ENCODE measurements at regions not wholly inside any gene's neighbourhood (a gene's known extent, or its start where the extent isn't known, plus 50 kb on each side); places are given as distances from the start of the nearest gene placed in this dataset.

DNA sequence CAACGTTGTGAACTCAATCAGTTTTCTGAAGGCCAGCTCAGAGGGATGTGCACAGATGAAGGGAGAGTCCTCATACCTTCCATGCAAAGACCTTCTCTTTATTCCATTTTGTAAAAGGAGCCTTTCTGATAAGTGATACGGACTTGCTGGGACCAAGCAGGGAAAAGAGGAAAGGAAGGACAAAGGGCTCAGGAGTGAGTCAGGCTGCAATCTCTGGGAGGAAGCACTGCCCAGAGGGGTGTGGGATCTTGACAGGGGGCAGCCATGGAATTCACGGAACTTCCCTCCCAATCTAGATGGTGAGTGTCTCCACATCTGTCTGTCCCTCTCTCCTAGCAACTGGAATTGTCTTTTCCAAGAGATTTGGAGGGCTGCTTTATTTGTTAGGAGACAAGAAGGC lies 281.4 kb upstream of the CELF4 start:
- Histone ChIP-seq H3F3A (ENCODE audit: insufficient read depth) (no peaks in the 10 kb centered on the region), H3K4me3 (ENCODE audit: insufficient read depth, low read length, poor library complexity, severe bottlenecking) (no peak overlapping the region), H3K27me3 (ENCODE audit: low read length) (no peaks in the 10 kb centered on the region), H3K36me3 (ENCODE audit: low read length) (no peaks in the 10 kb centered on the region), H3K27ac (ENCODE audit: low read depth, low read length) (no peak overlapping the region), H3K9me2 (replicated peaks; ENCODE audit: insufficient read depth, low read length) (no peaks in the 10 kb centered on the region), H4K20me1 (ENCODE audit: low read depth, low read length) (no peaks in the 10 kb centered on the region), H3K4me2 (ENCODE audit: low read depth, low read length, poor library complexity, severe bottlenecking) (no peak overlapping the region), H3K9me3 (ENCODE audit: insufficient read depth, low read length) (no peaks in the 10 kb centered on the region), H2AFZ (ENCODE audit: low read depth, low read length, severe bottlenecking) (no peak overlapping the region), H3K9ac (ENCODE audit: low read length) (no peak overlapping the region), H3K79me2 (ENCODE audit: insufficient read depth, low read length) (no peaks in the 10 kb centered on the region)
- TF ChIP-seq, protein P1, sequence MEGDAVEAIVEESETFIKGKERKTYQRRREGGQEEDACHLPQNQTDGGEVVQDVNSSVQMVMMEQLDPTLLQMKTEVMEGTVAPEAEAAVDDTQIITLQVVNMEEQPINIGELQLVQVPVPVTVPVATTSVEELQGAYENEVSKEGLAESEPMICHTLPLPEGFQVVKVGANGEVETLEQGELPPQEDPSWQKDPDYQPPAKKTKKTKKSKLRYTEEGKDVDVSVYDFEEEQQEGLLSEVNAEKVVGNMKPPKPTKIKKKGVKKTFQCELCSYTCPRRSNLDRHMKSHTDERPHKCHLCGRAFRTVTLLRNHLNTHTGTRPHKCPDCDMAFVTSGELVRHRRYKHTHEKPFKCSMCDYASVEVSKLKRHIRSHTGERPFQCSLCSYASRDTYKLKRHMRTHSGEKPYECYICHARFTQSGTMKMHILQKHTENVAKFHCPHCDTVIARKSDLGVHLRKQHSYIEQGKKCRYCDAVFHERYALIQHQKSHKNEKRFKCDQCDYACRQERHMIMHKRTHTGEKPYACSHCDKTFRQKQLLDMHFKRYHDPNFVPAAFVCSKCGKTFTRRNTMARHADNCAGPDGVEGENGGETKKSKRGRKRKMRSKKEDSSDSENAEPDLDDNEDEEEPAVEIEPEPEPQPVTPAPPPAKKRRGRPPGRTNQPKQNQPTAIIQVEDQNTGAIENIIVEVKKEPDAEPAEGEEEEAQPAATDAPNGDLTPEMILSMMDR (IDR thresholded peaks at IDR 0.05; ENCODE audit: insufficient read depth, low read length, poor library complexity, severe bottlenecking), result no peak
- TF ChIP-seq EZH2phosphoT487 (conservative IDR thresholded peaks at IDR 0.05; ENCODE audit: low read length), result no peak

DNA sequence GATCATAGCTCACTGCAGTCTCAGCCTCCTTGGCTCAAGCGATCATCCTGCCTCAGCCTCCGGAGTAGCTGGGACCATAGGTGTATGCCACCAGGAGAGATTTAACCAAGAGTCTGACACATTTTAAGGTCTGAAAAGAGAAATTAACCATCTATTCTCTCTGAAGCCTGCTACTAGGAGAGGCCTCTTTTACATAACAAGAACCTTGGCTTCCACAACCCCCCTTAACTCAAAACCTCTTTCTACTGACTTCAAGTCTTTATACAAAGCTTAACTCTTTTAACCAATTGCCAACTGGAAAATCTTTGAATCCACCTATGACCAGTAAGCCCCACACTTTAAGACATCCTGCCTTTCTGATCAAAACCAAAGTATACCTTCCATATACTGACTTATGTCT lies 279.9 kb upstream of the CELF4 start:
- no peaks in the 10 kb centered on the region for H3K9me2 ChIP-seq (replicated peaks; ENCODE audit: insufficient read depth, low read length)
- H4K20me1 ChIP-seq (ENCODE audit: low read depth, low read length), result no peaks in the 10 kb centered on the region
- H3K4me2 ChIP-seq (ENCODE audit: low read depth, low read length, poor library complexity, severe bottlenecking), result no peak overlapping the region
- H3K79me2 ChIP-seq (ENCODE audit: insufficient read depth, low read length), result no peaks in the 10 kb centered on the region
- no peaks in the 10 kb centered on the region for H3K9me3 ChIP-seq (ENCODE audit: insufficient read depth, low read length)
- H3K4me3 ChIP-seq (ENCODE audit: insufficient read depth, low read length, poor library complexity, severe bottlenecking), result no peak overlapping the region
- no peaks in the 10 kb centered on the region for H3K36me3 ChIP-seq (ENCODE audit: low read length)
- H3K27ac ChIP-seq (ENCODE audit: low read depth, low read length), result no peak overlapping the region
- H3F3A ChIP-seq (ENCODE audit: insufficient read depth), result no peaks in the 10 kb centered on the region
- TF ChIP-seq, protein P1 (IDR thresholded peaks at IDR 0.05; ENCODE audit: insufficient read depth, low read length, poor library complexity, severe bottlenecking), result no peak
- TF ChIP-seq EZH2phosphoT487 (conservative IDR thresholded peaks at IDR 0.05; ENCODE audit: low read length), result no peak
- no peaks in the 10 kb centered on the region for H3K27me3 ChIP-seq (ENCODE audit: low read length)
- no peak overlapping the region for H3K9ac ChIP-seq (ENCODE audit: low read length)
- H2AFZ ChIP-seq (ENCODE audit: low read depth, low read length, severe bottlenecking), result no peak overlapping the region

DNA sequence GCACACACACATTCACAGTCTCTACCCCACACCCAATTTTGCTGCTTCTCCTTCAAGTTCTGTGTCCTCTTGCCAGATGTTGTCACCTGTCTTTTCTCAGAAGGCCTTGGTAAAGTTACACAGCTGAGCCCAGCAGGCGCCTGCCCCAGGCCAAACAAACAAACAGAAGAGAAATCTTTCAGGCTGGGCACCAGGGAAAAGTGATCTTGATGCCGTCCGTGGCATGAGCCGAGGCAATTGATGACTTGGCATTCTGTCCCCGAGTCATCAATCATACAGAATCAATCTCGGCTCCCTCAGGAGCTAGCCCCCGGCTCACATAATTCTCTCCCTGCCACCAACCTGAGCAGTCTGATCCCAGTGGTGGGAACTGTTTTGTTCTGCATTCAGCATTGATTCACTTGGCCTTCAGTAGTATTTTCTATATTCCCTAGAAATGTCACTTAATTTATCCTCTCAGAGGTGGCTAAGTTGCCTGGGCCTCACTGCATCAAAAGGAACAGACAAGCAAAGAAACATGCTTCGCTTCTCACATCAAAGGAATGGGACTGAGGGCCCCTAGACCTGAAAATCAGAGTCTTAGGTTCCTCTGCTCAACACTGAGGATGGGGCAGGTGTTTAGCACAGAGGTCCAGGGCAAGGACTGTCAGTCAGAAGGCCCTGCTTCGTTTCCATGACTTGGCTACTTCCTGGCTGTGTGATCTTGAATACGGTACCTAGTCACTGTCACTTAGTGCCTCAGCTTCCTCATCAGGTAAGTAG lies 278.8 kb upstream of the CELF4 start:
- Histone ChIP-seq H3K4me3 (ENCODE audit: insufficient read depth, low read length, poor library complexity, severe bottlenecking) (no peak overlapping the region), H3K4me2 (ENCODE audit: low read depth, low read length, poor library complexity, severe bottlenecking) (no peak overlapping the region), H3K9me2 (replicated peaks; ENCODE audit: insufficient read depth, low read length) (no peaks in the 10 kb centered on the region), H4K20me1 (ENCODE audit: low read depth, low read length) (no peaks in the 10 kb centered on the region), H2AFZ (ENCODE audit: low read depth, low read length, severe bottlenecking) (no peak overlapping the region), H3K9me3 (ENCODE audit: insufficient read depth, low read length) (no peaks in the 10 kb centered on the region), H3K27me3 (ENCODE audit: low read length) (no peaks in the 10 kb centered on the region), H3K9ac (ENCODE audit: low read length) (no peak overlapping the region), H3F3A (ENCODE audit: insufficient read depth) (no peaks in the 10 kb centered on the region), H3K36me3 (ENCODE audit: low read length) (no peaks in the 10 kb centered on the region), H3K79me2 (ENCODE audit: insufficient read depth, low read length) (no peaks in the 10 kb centered on the region), H3K27ac (ENCODE audit: low read depth, low read length) (no peak overlapping the region)
- TF ChIP-seq, protein P1 (IDR thresholded peaks at IDR 0.05; ENCODE audit: insufficient read depth, low read length, poor library complexity, severe bottlenecking), result no peak
- no peak for TF ChIP-seq EZH2phosphoT487 (conservative IDR thresholded peaks at IDR 0.05; ENCODE audit: low read length)

Data from SU-DHL-6 (cell line).